Endothelial cell of umbilical vein (primary cell): ENCODE measurements at regions not wholly inside any gene's neighbourhood (a gene's known extent, or its start where the extent isn't known, plus 50 kb on each side); places are given as distances from the start of the nearest gene placed in this dataset.

Experiments used
- BruUV-seq: library from RNA; stranded (reverse); fragments of 400-500 nt; replicated peaks from 2 replicates; lab custom pipeline; 2021; lab: Mats Ljungman, UMichigan
- CTCF ChIA-PET: fragments of 300-600, 350-600 bp; sonication (Branson Sonifier 250); formaldehyde crosslinking; loops from one replicate; lab custom pipeline; 2021; ENCODE audit warnings: antibody characterized with exemption, inconsistent platforms; lab: Charles Lee
- POLR2A ChIA-PET: fragments of 300-600, 350-600 bp; sonication (Branson Sonifier 250); formaldehyde crosslinking; loops from one replicate; lab custom pipeline; 2021; ENCODE audit warnings: antibody characterized with exemption, inconsistent platforms; lab: Charles Lee
- DNase-seq: peaks from one replicate; pipeline ENCODE4 v3.0.0-alpha.2; 2011; ENCODE audit warnings: low read depth, low spot score
- FAIRE-seq: peaks from 2 replicates; lab custom pipeline; 2011; peaks lifted over from hg19 to GRCh38; lab: Jason Lieb, UNC
- H2AFZ ChIP-seq: 2 replicates; pipeline ENCODE4 v1.6.0; 2012; ENCODE audit warnings: low read depth, low read length, control low read depth, inconsistent platforms
- H3K27ac ChIP-seq: 2 replicates; pipeline ENCODE4 v1.5.1; 2011; ENCODE audit warnings: low read depth, mild to moderate bottlenecking, control low read depth, low read length, moderate library complexity; ENCODE audit not compliant: insufficient read depth
- H3K27me3 ChIP-seq, 2 experiments: 2 replicates each; pipeline versions ENCODE4 v1.6.0 to v1.6.1; 2011; ENCODE audit warnings: low read length in 2 of 2, mixed read lengths in 1 of 2; ENCODE audit not compliant: control insufficient read depth in 2 of 2, insufficient read depth in 2 of 2
- H3K36me3 ChIP-seq, 2 experiments: 2 replicates in 1 of 2; 3 replicates in 1 of 2; pipeline ENCODE4 v1.5.1; 2011; ENCODE audit warnings: low read length in 2 of 2, mild to moderate bottlenecking in 1 of 2, moderate library complexity in 1 of 2; ENCODE audit not compliant: control insufficient read depth in 2 of 2, insufficient read depth in 2 of 2; ENCODE audit errors: extremely low read depth in 1 of 2
- H3K4me1 ChIP-seq: 3 replicates; pipeline ENCODE4 v1.5.1; 2011; ENCODE audit warnings: mild to moderate bottlenecking, low read length; ENCODE audit not compliant: control insufficient read depth, insufficient read depth; ENCODE audit errors: extremely low read depth
- H3K4me2 ChIP-seq: 2 replicates; pipeline ENCODE4 v1.6.1; 2011; ENCODE audit warnings: low read length, control low read depth, mixed read lengths; ENCODE audit not compliant: insufficient read depth
- H3K4me3 ChIP-seq, 3 experiments: fragments of 200-600 bp in 1 of 3; sonication (generic), shearing (Covaris generic) in 1 of 3; replicated peaks in 1 of 3; 2 replicates each; pipeline ENCODE4 v1.5.1; 2011 to 2016; ENCODE audit warnings: control low read depth in 3 of 3, low read length in 3 of 3, mild to moderate bottlenecking in 2 of 3, inconsistent platforms in 1 of 3, low read depth in 1 of 3, moderate library complexity in 1 of 3; ENCODE audit not compliant: insufficient read depth in 1 of 3
- H3K79me2 ChIP-seq: 2 replicates; pipeline ENCODE4 v1.6.0; 2012; ENCODE audit warnings: low read length, inconsistent platforms; ENCODE audit not compliant: control insufficient read depth, insufficient read depth
- H3K9ac ChIP-seq: replicated peaks from 2 replicates; pipeline ENCODE3; 2011; ENCODE audit warnings: low read length, control low read depth; ENCODE audit not compliant: insufficient read depth; ENCODE audit errors: extremely low read depth
- H3K9me1 ChIP-seq: replicated peaks from 3 replicates; pipeline ENCODE4 v1.6.0; 2011; ENCODE audit warnings: mild to moderate bottlenecking, low read length; ENCODE audit not compliant: control insufficient read depth, insufficient read depth; ENCODE audit errors: extremely low read depth
- H3K9me3 ChIP-seq: replicated peaks from 2 replicates; pipeline ENCODE4 v1.5.1; 2012; ENCODE audit warnings: low read length, inconsistent platforms; ENCODE audit not compliant: control insufficient read depth, insufficient read depth
- H4K20me1 ChIP-seq: replicated peaks from 2 replicates; pipeline ENCODE3; 2011; ENCODE audit warnings: mild to moderate bottlenecking, low read length; ENCODE audit not compliant: control insufficient read depth, insufficient read depth; ENCODE audit errors: extremely low read depth
- EZH2 ChIP-seq: IDR thresholded peaks from 2 replicates; pipeline ENCODE4 v1.6.1; 2012; ENCODE audit warnings: borderline replicate concordance, low read depth, mild to moderate bottlenecking, moderate library complexity, low read length, inconsistent platforms; ENCODE audit not compliant: severe bottlenecking
- FOS ChIP-seq: IDR thresholded peaks from 2 replicates; pipeline ENCODE4 v1.6.1; 2011; ENCODE audit warnings: mild to moderate bottlenecking, low read length, moderate library complexity, borderline replicate concordance; ENCODE audit not compliant: insufficient read depth
- GATA2 ChIP-seq: IDR thresholded peaks from 2 replicates; pipeline ENCODE4 v1.7.0; 2011; ENCODE audit warnings: low read depth, mild to moderate bottlenecking, moderate library complexity, mixed read lengths, low read length; ENCODE audit not compliant: insufficient read length, insufficient read depth
- JUN ChIP-seq: IDR thresholded peaks from 2 replicates; pipeline ENCODE4 v1.6.1; 2011; ENCODE audit warnings: borderline replicate concordance, low read depth; ENCODE audit not compliant: insufficient read length, insufficient read depth
- MYC ChIP-seq: IDR thresholded peaks from one replicate; pipeline ENCODE4 v1.6.1; 2011; ENCODE audit warnings: mild to moderate bottlenecking, low read depth, low read length
- POLR2A ChIP-seq: IDR thresholded peaks from 2 replicates; pipeline ENCODE4 v1.6.1; 2012; ENCODE audit warnings: low read depth, mild to moderate bottlenecking, control low read depth, low read length
- POLR2AphosphoS5 ChIP-seq: IDR thresholded peaks from 2 replicates; pipeline ENCODE4 v1.6.1; 2012; ENCODE audit warnings: low read depth, mild to moderate bottlenecking, control low read depth, low read length, moderate library complexity; ENCODE audit not compliant: insufficient read depth
- dilution Hi-C: fragments of 300-500 bp; cut with MboI; formaldehyde crosslinking; loops from one replicate; pipeline ENCODE4 v1.15.0; 2019; ENCODE audit warnings: low sequenced_read_pairs; ENCODE audit not compliant: extremely low pct_ligation_motif_present
- intact Hi-C: fragments of 100-400 bp; cut with micrococcal nuclease; formaldehyde crosslinking; loops from one replicate; pipeline ENCODE4 v1.10.0; 2022
- TF ChIP-seq, protein P1 (sequence below): IDR thresholded peaks from 2 replicates; pipeline ENCODE4 v1.6.1; 2011; ENCODE audit not compliant: insufficient read depth, insufficient read length
- TF ChIP-seq, protein P2 (sequence below), 2 donors: IDR thresholded peaks; 1 replicate in 1 of 2; 2 replicates in 1 of 2; pipeline ENCODE4 v1.5.1; 2011; ENCODE audit warnings: low read length in 2 of 2, mild to moderate bottlenecking in 2 of 2, moderate library complexity in 2 of 2, control low read depth in 1 of 2, inconsistent platforms in 1 of 2, low read depth in 1 of 2; ENCODE audit not compliant: insufficient read depth in 1 of 2; ENCODE audit errors: extremely low read depth in 1 of 2

DNA sequence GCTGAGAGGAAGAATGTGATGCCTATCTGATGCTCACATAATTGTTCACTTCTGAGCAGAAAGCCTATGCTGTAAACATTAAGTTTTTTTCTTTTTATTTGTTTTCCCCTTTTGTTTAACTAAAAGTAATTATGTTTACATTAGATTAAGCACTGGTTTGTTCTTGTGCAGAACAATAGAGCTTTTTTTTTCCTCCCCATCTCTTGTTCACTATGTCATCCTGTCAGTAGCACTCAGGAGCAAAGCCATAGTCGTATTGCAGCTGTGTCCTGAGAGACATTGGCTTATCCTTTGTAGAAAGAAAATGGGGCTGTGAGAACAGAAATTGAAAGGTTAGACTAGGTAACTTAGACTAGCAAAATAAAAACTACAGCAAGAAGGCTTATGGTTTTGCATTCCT lies 301.8 kb upstream of the RAG2 start:
- Histone ChIP-seq H3K9ac (no peak overlapping the region), H3K9me1 (no peaks in the 10 kb centered on the region), H3K27me3 (no peaks in the 10 kb centered on the region), H3K9me3 (no peaks in the 10 kb centered on the region), H3K27ac (no peak overlapping the region), H3K4me1 (no peaks in the 10 kb centered on the region), H2AFZ (no peak overlapping the region), H4K20me1 (no peaks in the 10 kb centered on the region), H3K4me2 (no peak overlapping the region), H3K36me3 (no peaks in the 10 kb centered on the region), H3K4me3 (no peak overlapping the region), H3K79me2 (no peaks in the 10 kb centered on the region)
- no peak for DNase-seq
- intact Hi-C loops (no loop called here), dilution Hi-C loops (no loop called here)
- no peak for TF ChIP-seq JUN
- TF ChIP-seq FOS: no peak
- no peak for TF ChIP-seq GATA2
- no peak for TF ChIP-seq POLR2AphosphoS5
- TF ChIP-seq, protein P1, sequence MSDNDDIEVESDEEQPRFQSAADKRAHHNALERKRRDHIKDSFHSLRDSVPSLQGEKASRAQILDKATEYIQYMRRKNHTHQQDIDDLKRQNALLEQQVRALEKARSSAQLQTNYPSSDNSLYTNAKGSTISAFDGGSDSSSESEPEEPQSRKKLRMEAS: no peak
- TF ChIP-seq, protein P2, sequence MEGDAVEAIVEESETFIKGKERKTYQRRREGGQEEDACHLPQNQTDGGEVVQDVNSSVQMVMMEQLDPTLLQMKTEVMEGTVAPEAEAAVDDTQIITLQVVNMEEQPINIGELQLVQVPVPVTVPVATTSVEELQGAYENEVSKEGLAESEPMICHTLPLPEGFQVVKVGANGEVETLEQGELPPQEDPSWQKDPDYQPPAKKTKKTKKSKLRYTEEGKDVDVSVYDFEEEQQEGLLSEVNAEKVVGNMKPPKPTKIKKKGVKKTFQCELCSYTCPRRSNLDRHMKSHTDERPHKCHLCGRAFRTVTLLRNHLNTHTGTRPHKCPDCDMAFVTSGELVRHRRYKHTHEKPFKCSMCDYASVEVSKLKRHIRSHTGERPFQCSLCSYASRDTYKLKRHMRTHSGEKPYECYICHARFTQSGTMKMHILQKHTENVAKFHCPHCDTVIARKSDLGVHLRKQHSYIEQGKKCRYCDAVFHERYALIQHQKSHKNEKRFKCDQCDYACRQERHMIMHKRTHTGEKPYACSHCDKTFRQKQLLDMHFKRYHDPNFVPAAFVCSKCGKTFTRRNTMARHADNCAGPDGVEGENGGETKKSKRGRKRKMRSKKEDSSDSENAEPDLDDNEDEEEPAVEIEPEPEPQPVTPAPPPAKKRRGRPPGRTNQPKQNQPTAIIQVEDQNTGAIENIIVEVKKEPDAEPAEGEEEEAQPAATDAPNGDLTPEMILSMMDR (IDR thresholded peaks at IDR 0.05; ENCODE audit: extremely low read depth in 1 of 2, insufficient read depth in 1 of 2, low read depth in 1 of 2, low read length in 2 of 2): no peak
- no peak for TF ChIP-seq POLR2A
- TF ChIP-seq EZH2: no peak
- TF ChIP-seq MYC: no peak
- ChIA-PET CTCF (no interaction called here), POLR2A (no interaction called here)
- no TSS peak for BruUV-seq
- FAIRE-seq: no peak
